Effector memory CD4-positive, alpha-beta T cell (primary cell): ENCODE measurements at regions not wholly inside any gene's neighbourhood (a gene's known extent, or its start where the extent isn't known, plus 50 kb on each side); places are given as distances from the start of the nearest gene placed in this dataset.

Experiments used
- DNase-seq, 3 donors: peaks; one replicate each; pipeline ENCODE4 v3.0.0-alpha.2; 2020
- H3K27ac ChIP-seq: 2 replicates; pipeline ENCODE4 v1.7.0; 2013; ENCODE audit warnings: mild to moderate bottlenecking, low read length, moderate library complexity; ENCODE audit not compliant: insufficient read depth, poor library complexity, severe bottlenecking
- H3K27me3 ChIP-seq: replicated peaks from 2 replicates; pipeline ENCODE4 v1.7.0; 2013; ENCODE audit warnings: mild to moderate bottlenecking, low read length; ENCODE audit not compliant: insufficient read depth, control insufficient read depth, poor library complexity, severe bottlenecking
- H3K36me3 ChIP-seq: 2 replicates; pipeline ENCODE4 v1.7.0; 2013; ENCODE audit warnings: mild to moderate bottlenecking, low read length, moderate library complexity; ENCODE audit not compliant: control insufficient read depth, insufficient read depth
- H3K4me1 ChIP-seq: 2 replicates; pipeline ENCODE4 v1.7.0; 2013; ENCODE audit warnings: low read length, mild to moderate bottlenecking; ENCODE audit not compliant: control insufficient read depth, insufficient read depth, poor library complexity, severe bottlenecking
- H3K4me3 ChIP-seq: 2 replicates; pipeline ENCODE4 v1.7.0; 2013; ENCODE audit warnings: low read length, low read depth, mild to moderate bottlenecking; ENCODE audit not compliant: insufficient read depth, poor library complexity, severe bottlenecking
- H3K9me3 ChIP-seq: 2 replicates; pipeline ENCODE4 v1.7.0; 2013; ENCODE audit warnings: mild to moderate bottlenecking, low read length, moderate library complexity; ENCODE audit not compliant: control insufficient read depth

DNA sequence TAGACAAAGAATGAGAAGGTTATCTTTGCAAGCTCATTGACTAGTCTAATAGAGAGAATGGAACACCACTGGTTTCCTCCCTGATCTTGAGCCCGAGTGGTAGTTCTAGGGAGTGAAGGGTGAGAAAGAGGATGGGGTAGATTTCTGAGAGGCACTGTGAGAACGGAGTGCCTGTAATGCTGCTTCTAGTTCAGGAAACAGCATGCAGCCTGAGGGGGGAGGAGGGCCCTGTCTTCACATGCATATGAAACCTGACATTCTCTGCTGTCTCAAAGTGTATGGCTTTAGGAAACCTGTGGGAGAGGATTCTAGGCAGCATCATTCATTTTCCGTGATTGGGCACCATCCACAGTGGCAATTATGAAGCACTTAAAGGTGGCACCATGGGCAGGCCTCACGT is 259.4 kb upstream of the MAN1A1 start:
- Histone ChIP-seq H3K4me1 (no peaks in the 10 kb centered on the region), H3K36me3 (no peaks in the 10 kb centered on the region), H3K27ac (no peak overlapping the region), H3K4me3 (no peak overlapping the region), H3K27me3 (no peaks in the 10 kb centered on the region), H3K9me3 (no peaks in the 10 kb centered on the region)
- no peak for DNase-seq

DNA sequence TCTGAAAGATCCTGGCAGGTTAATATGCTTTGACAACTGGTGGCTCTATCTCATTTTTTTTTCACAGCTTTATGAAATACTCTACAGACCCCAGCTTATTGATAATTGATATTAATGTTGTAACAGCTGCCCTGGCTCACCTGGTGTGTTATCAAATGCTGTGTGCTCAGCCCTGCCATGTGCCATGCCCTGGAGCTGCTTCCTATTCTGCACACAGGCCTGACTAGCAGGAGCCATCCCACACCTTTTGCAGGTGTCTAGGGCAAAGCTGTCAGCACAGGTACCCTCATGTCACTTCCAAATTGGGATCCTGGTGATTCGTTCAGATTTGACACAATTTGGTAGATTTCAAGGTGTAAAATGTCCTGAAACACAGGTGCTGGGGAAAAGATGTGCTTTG is 254.6 kb upstream of the MAN1A1 start:
- H3K27me3 ChIP-seq = no peaks in the 10 kb centered on the region
- H3K27ac ChIP-seq = no peak overlapping the region
- H3K4me1 ChIP-seq = no peaks in the 10 kb centered on the region
- H3K9me3 ChIP-seq = no peaks in the 10 kb centered on the region
- no peak for DNase-seq
- no peak overlapping the region for H3K4me3 ChIP-seq
- H3K36me3 ChIP-seq = no peaks in the 10 kb centered on the region

- Histone ChIP-seq H3K27me3 (no peaks in the 10 kb centered on the region), H3K27ac (no peak overlapping the region), H3K36me3 (no peaks in the 10 kb centered on the region), H3K4me3 (no peak overlapping the region), H3K4me1 (no peaks in the 10 kb centered on the region), H3K9me3 (no peaks in the 10 kb centered on the region)
- DNase-seq = no peak
These were observed 253.9 kb upstream of the MAN1A1 start for GRCh38 chr6:119603501-119603900.

- Histone ChIP-seq H3K36me3 (no peaks in the 10 kb centered on the region), H3K27ac (no peak overlapping the region), H3K4me1 (no peaks in the 10 kb centered on the region), H3K4me3 (no peak overlapping the region), H3K27me3 (no peaks in the 10 kb centered on the region), H3K9me3 (no peaks in the 10 kb centered on the region)
- DNase-seq = no peak
These were observed 252.9 kb upstream of the MAN1A1 start for GRCh38 chr6:119602215-119603178.

- H3K4me1 ChIP-seq = no peaks in the 10 kb centered on the region
- no peaks in the 10 kb centered on the region for H3K36me3 ChIP-seq
- no peak overlapping the region for H3K27ac ChIP-seq
- no peak for DNase-seq
- no peaks in the 10 kb centered on the region for H3K9me3 ChIP-seq
- H3K27me3 ChIP-seq = no peaks in the 10 kb centered on the region
- H3K4me3 ChIP-seq = no peak overlapping the region
These were observed 249.3 kb upstream of the MAN1A1 start for GRCh38 chr6:119598883-119599282.

- no peak overlapping the region for H3K27ac ChIP-seq
- no peak for DNase-seq
- H3K9me3 ChIP-seq = no peaks in the 10 kb centered on the region
- H3K4me3 ChIP-seq = no peak overlapping the region
- no peaks in the 10 kb centered on the region for H3K36me3 ChIP-seq
- no peaks in the 10 kb centered on the region for H3K4me1 ChIP-seq
- no peaks in the 10 kb centered on the region for H3K27me3 ChIP-seq
These were observed 245.3 kb upstream of the MAN1A1 start for GRCh38 chr6:119594907-119595306.

- no peak overlapping the region for H3K27ac ChIP-seq
- no peaks in the 10 kb centered on the region for H3K4me1 ChIP-seq
- H3K36me3 ChIP-seq = no peaks in the 10 kb centered on the region
- no peak for DNase-seq
- H3K27me3 ChIP-seq = no peaks in the 10 kb centered on the region
- no peaks in the 10 kb centered on the region for H3K9me3 ChIP-seq
- H3K4me3 ChIP-seq = no peak overlapping the region
These were observed 241.7 kb upstream of the MAN1A1 start for GRCh38 chr6:119591235-119591634.

- H3K36me3 ChIP-seq = no peaks in the 10 kb centered on the region
- no peak overlapping the region for H3K4me3 ChIP-seq
- no peaks in the 10 kb centered on the region for H3K9me3 ChIP-seq
- no peak for DNase-seq
- H3K4me1 ChIP-seq = no peaks in the 10 kb centered on the region
- no peak overlapping the region for H3K27ac ChIP-seq
- no peaks in the 10 kb centered on the region for H3K27me3 ChIP-seq
These were observed 240.5 kb upstream of the MAN1A1 start for GRCh38 chr6:119590066-119590465.

- Histone ChIP-seq H3K27ac (no peak overlapping the region), H3K27me3 (no peaks in the 10 kb centered on the region), H3K4me1 (no peaks in the 10 kb centered on the region), H3K9me3 (no peaks in the 10 kb centered on the region), H3K4me3 (no peak overlapping the region), H3K36me3 (no peaks in the 10 kb centered on the region)
- DNase-seq = no peak
These were observed 238.0 kb upstream of the MAN1A1 start for GRCh38 chr6:119587537-119587936.

- no peaks in the 10 kb centered on the region for H3K4me1 ChIP-seq
- H3K27ac ChIP-seq = no peak overlapping the region
- no peak overlapping the region for H3K4me3 ChIP-seq
- no peak for DNase-seq
- H3K27me3 ChIP-seq = no peaks in the 10 kb centered on the region
- H3K36me3 ChIP-seq = no peaks in the 10 kb centered on the region
- no peaks in the 10 kb centered on the region for H3K9me3 ChIP-seq
These were observed 236.8 kb upstream of the MAN1A1 start for GRCh38 chr6:119586250-119586882.
